T47D (cell line): ENCODE measurements at regions not wholly inside any gene's neighbourhood (a gene's known extent, or its start where the extent isn't known, plus 50 kb on each side); places are given as distances from the start of the nearest gene placed in this dataset.
"Not testable (repeated sequence)": the region's sequence is repeated elsewhere in the genome, so short reads cannot be mapped to it uniquely, and the experiment has no call there.

Experiments used
- DNase-seq, 2 experiments: peaks; one replicate each; pipeline versions ENCODE4 v3.0.0 to v3.0.0-alpha.2; 2011 to 2012; ENCODE audit warnings: low read depth in 1 of 2, low spot score in 1 of 2
- in situ Hi-C: cut with HindIII; loops from 2 replicates; pipeline ENCODE4 v1.10.0; 2016; ENCODE audit warnings: low sequenced_read_pairs, low pct_unique_long_range_greater_than_20kb

- DNase-seq, in situ Hi-C loops: not testable (repeated sequence)
Observed at GRCh38 chr1:85520826-85521820, 56.2 kb upstream of the DDAH1 start.

GRCh38 chr1:85522458-85522857, 57.5 kb upstream of the DDAH1 start:
- in situ Hi-C loops, DNase-seq: not testable (repeated sequence)

GRCh38 chr1:85523061-85523460, 57.5 kb upstream of the CCN1 start:
- DNase-seq, in situ Hi-C loops: not testable (repeated sequence)

GRCh38 chr1:85524281-85524886, 56.2 kb upstream of the CCN1 start:
- in situ Hi-C loops, DNase-seq: not testable (repeated sequence)

GRCh38 chr1:85525591-85525991, 55.0 kb upstream of the CCN1 start:
- in situ Hi-C loops, DNase-seq: not testable (repeated sequence)

GRCh38 chr1:85526216-85526615, 54.3 kb upstream of the CCN1 start:
- in situ Hi-C loops, DNase-seq: not testable (repeated sequence)

GRCh38 chr1:85527145-85527544, 53.4 kb upstream of the CCN1 start:
- in situ Hi-C loops: not testable (repeated sequence)
- DNase-seq: peak in 1 of 2 experiments; percentile 76
